HAP-1 (cell line): ENCODE measurements at regions not wholly inside any gene's neighbourhood (a gene's known extent, or its start where the extent isn't known, plus 50 kb on each side); places are given as distances from the start of the nearest gene placed in this dataset.

Experiments
- DNase-seq, 2 experiments: peaks; one replicate each; pipeline ENCODE4 v3.0.0-alpha.2; 2016 to 2020; ENCODE audit warnings: low spot score in 2 of 2
- H3K27me3 ChIP-seq: fragments of 250-450 bp; sonication (Bioruptor Pico); 2 replicates; pipeline ENCODE4 v1.5.1; 2020; ENCODE audit warnings: low read depth, mild to moderate bottlenecking, moderate library complexity
- H3K36me3 ChIP-seq: fragments of 250-450 bp; sonication (Bioruptor Pico); replicated peaks from 2 replicates; pipeline ENCODE4 v1.5.1; 2020; ENCODE audit warnings: mild to moderate bottlenecking
- H3K4me1 ChIP-seq: fragments of 250-450 bp; sonication (Bioruptor Pico); 2 replicates; pipeline ENCODE4 v1.5.1; 2020; ENCODE audit warnings: mild to moderate bottlenecking
- H3K4me3 ChIP-seq: fragments of 250-450 bp; sonication (Bioruptor Pico); 2 replicates; pipeline ENCODE4 v1.5.1; 2020; ENCODE audit warnings: mild to moderate bottlenecking, moderate library complexity
- H3K9me3 ChIP-seq: fragments of 250-450 bp; sonication (Bioruptor Pico); 2 replicates; pipeline ENCODE4 v1.5.1; 2020; ENCODE audit warnings: mild to moderate bottlenecking, moderate library complexity
- in situ Hi-C: fragments of 300-500 bp; cut with MboI; formaldehyde crosslinking; loops from 3 replicates; pipeline ENCODE4 v1.14.3; 2020; ENCODE audit warnings: low sequenced_read_pairs, inconsistent platforms, mixed read lengths

GRCh38 chr4:4749137-4749536, 110.3 kb upstream of the MSX1 start:
- no peaks in the 10 kb centered on the region for H3K4me1 ChIP-seq
- H3K36me3 ChIP-seq: no peaks in the 10 kb centered on the region
- no peaks in the 10 kb centered on the region for H3K27me3 ChIP-seq
- H3K4me3 ChIP-seq: no peak overlapping the region
- in situ Hi-C loops: no loop called here
- DNase-seq: no peak
- H3K9me3 ChIP-seq: no peaks in the 10 kb centered on the region

- H3K4me3 ChIP-seq: no peak overlapping the region
- in situ Hi-C loops: no loop called here
- no peak for DNase-seq
These were observed 113.0 kb upstream of the MSX1 start for GRCh38 chr4:4746444-4746843.

GRCh38 chr4:4740071-4740470, 119.4 kb upstream of the MSX1 start:
- Histone ChIP-seq H3K4me3 (no peak overlapping the region), H3K36me3 (no peaks in the 10 kb centered on the region), H3K9me3 (no peaks in the 10 kb centered on the region), H3K4me1 (no peaks in the 10 kb centered on the region), H3K27me3 (no peaks in the 10 kb centered on the region)
- in situ Hi-C loops: no loop called here
- DNase-seq: no peak

More at GRCh38 chr4:4746444-4746843, 113.0 kb upstream of the MSX1 start:
- Histone ChIP-seq H3K36me3 (no peaks in the 10 kb centered on the region), H3K9me3 (no peaks in the 10 kb centered on the region), H3K27me3 (no peaks in the 10 kb centered on the region), H3K4me1 (no peaks in the 10 kb centered on the region)

GRCh38 chr4:4735870-4736269, 123.6 kb upstream of the MSX1 start:
- no peaks in the 10 kb centered on the region for H3K27me3 ChIP-seq
- H3K9me3 ChIP-seq: no peaks in the 10 kb centered on the region
- no peaks in the 10 kb centered on the region for H3K4me1 ChIP-seq
- H3K36me3 ChIP-seq: no peaks in the 10 kb centered on the region
- H3K4me3 ChIP-seq: no peak overlapping the region
- in situ Hi-C loops: no loop called here
- DNase-seq: peak in 1 of 2 experiments; percentile 19

GRCh38 chr4:4735136-4735750, 124.2 kb upstream of the MSX1 start:
- H3K4me1 ChIP-seq: no peaks in the 10 kb centered on the region
- no peaks in the 10 kb centered on the region for H3K36me3 ChIP-seq
- H3K4me3 ChIP-seq: no peak overlapping the region
- no peaks in the 10 kb centered on the region for H3K27me3 ChIP-seq
- H3K9me3 ChIP-seq: no peaks in the 10 kb centered on the region
- in situ Hi-C loops: no loop called here
- no peak for DNase-seq

- Histone ChIP-seq H3K27me3 (no peaks in the 10 kb centered on the region), H3K4me1 (no peaks in the 10 kb centered on the region), H3K9me3 (no peaks in the 10 kb centered on the region), H3K36me3 (no peaks in the 10 kb centered on the region), H3K4me3 (no peak overlapping the region)
- in situ Hi-C loops: no loop called here
- peak in 1 of 2 experiments; percentile 36 for DNase-seq
These were observed 125.0 kb upstream of the MSX1 start for GRCh38 chr4:4734425-4734824.

GRCh38 chr4:4733663-4734062, 125.8 kb upstream of the MSX1 start:
- H3K4me1 ChIP-seq: no peaks in the 10 kb centered on the region
- H3K36me3 ChIP-seq: no peaks in the 10 kb centered on the region
- no peak overlapping the region for H3K4me3 ChIP-seq
- in situ Hi-C loops: no loop called here
- DNase-seq: no peak
- H3K27me3 ChIP-seq: no peaks in the 10 kb centered on the region
- H3K9me3 ChIP-seq: no peaks in the 10 kb centered on the region

GRCh38 chr4:4730249-4730648, 129.2 kb upstream of the MSX1 start:
- H3K36me3 ChIP-seq: no peaks in the 10 kb centered on the region
- H3K27me3 ChIP-seq: no peaks in the 10 kb centered on the region
- in situ Hi-C loops: no loop called here
- H3K9me3 ChIP-seq: 0 out of 2 replicates have a peak, but pooled peaks cover 3% of the 10 kb centered on the region
- no peak for DNase-seq
- H3K4me1 ChIP-seq: no peaks in the 10 kb centered on the region
- H3K4me3 ChIP-seq: no peak overlapping the region

GRCh38 chr4:4729206-4729605, 130.3 kb upstream of the MSX1 start:
- in situ Hi-C loops: no loop called here
- Histone ChIP-seq H3K27me3 (no peaks in the 10 kb centered on the region), H3K4me1 (no peaks in the 10 kb centered on the region), H3K9me3 (0 out of 2 replicates have a peak, but pooled peaks cover 3% of the 10 kb centered on the region), H3K36me3 (no peaks in the 10 kb centered on the region), H3K4me3 (no peak overlapping the region)
- no peak for DNase-seq

GRCh38 chr4:4727536-4727935, 131.9 kb upstream of the MSX1 start:
- H3K4me3 ChIP-seq: no peak overlapping the region
- no peaks in the 10 kb centered on the region for H3K4me1 ChIP-seq
- no peaks in the 10 kb centered on the region for H3K27me3 ChIP-seq
- H3K9me3 ChIP-seq: 0 out of 2 replicates have a peak, but pooled peaks cover 3% of the 10 kb centered on the region
- in situ Hi-C loops: no loop called here
- H3K36me3 ChIP-seq: no peaks in the 10 kb centered on the region
- DNase-seq: no peak

GRCh38 chr4:4726051-4726450, 133.4 kb upstream of the MSX1 start:
- no peaks in the 10 kb centered on the region for H3K36me3 ChIP-seq
- H3K9me3 ChIP-seq: 0 out of 2 replicates have a peak, but pooled peaks cover 3% of the 10 kb centered on the region
- in situ Hi-C loops: no loop called here
- no peaks in the 10 kb centered on the region for H3K27me3 ChIP-seq
- no peaks in the 10 kb centered on the region for H3K4me1 ChIP-seq
- no peak for DNase-seq
- no peak overlapping the region for H3K4me3 ChIP-seq

GRCh38 chr4:4724321-4724720, 135.1 kb upstream of the MSX1 start:
- Histone ChIP-seq H3K4me3 (no peak overlapping the region), H3K27me3 (no peaks in the 10 kb centered on the region), H3K4me1 (no peaks in the 10 kb centered on the region), H3K9me3 (0 out of 2 replicates have a peak, but pooled peaks cover 3% of the 10 kb centered on the region), H3K36me3 (no peaks in the 10 kb centered on the region)
- DNase-seq: no peak
- in situ Hi-C loops: no loop called here

GRCh38 chr4:4721636-4722035, 137.8 kb upstream of the MSX1 start:
- Histone ChIP-seq H3K36me3 (no peaks in the 10 kb centered on the region), H3K9me3 (0 out of 2 replicates have a peak, but pooled peaks cover under 1% of the 10 kb centered on the region), H3K4me1 (no peaks in the 10 kb centered on the region), H3K4me3 (no peak overlapping the region), H3K27me3 (no peaks in the 10 kb centered on the region)
- in situ Hi-C loops: no loop called here
- no peak for DNase-seq

- Histone ChIP-seq H3K36me3 (no peaks in the 10 kb centered on the region), H3K4me3 (no peak overlapping the region), H3K4me1 (no peaks in the 10 kb centered on the region), H3K27me3 (no peaks in the 10 kb centered on the region), H3K9me3 (no peaks in the 10 kb centered on the region)
- no peak for DNase-seq
- in situ Hi-C loops: no loop called here
These were observed 138.8 kb upstream of the MSX1 start for GRCh38 chr4:4720646-4721045.

- no peaks in the 10 kb centered on the region for H3K4me1 ChIP-seq
- no peak for DNase-seq
- H3K36me3 ChIP-seq: no peaks in the 10 kb centered on the region
- H3K4me3 ChIP-seq: no peak overlapping the region
- no peaks in the 10 kb centered on the region for H3K27me3 ChIP-seq
- no peaks in the 10 kb centered on the region for H3K9me3 ChIP-seq
- in situ Hi-C loops: no loop called here
These were observed 140.0 kb upstream of the MSX1 start for GRCh38 chr4:4719436-4719835.
